SK-N-SH treated with all-trans-retinoic acid at 6 μM for 48 hours (cell line): ENCODE measurements at regions not wholly inside any gene's neighbourhood (a gene's known extent, or its start where the extent isn't known, plus 50 kb on each side); places are given as distances from the start of the nearest gene placed in this dataset.

Experiments used
- ATAC-seq: fragments of 200-7000 bp; cut with Tn5 transposase; 3 replicates; pipeline ENCODE4 v1.9.1; 2020; ENCODE audit warnings: mild to moderate bottlenecking, moderate library complexity
- ARNTL ChIP-seq: fragments of 450-650 bp; formaldehyde crosslinking; IDR thresholded peaks from 2 replicates; pipeline ENCODE4 v1.5.0; 2020; ENCODE audit warnings: low read depth, mild to moderate bottlenecking, moderate library complexity, borderline replicate concordance
- BACH2 ChIP-seq: fragments of 250-450 bp; sonication (Bioruptor Pico); IDR thresholded peaks from 2 replicates; pipeline ENCODE4 v1.9.0; 2021; ENCODE audit warnings: mild to moderate bottlenecking, borderline replicate concordance
- ESRRG ChIP-seq: fragments of 250-450 bp; sonication (Bioruptor Pico); IDR thresholded peaks from 2 replicates; pipeline ENCODE4 v1.6.1; 2021; ENCODE audit warnings: mild to moderate bottlenecking
- GLIS3 ChIP-seq: fragments of 250-450 bp; sonication (Bioruptor Pico); IDR thresholded peaks from 2 replicates; pipeline ENCODE4 v1.5.0; 2020; ENCODE audit warnings: mild to moderate bottlenecking, moderate library complexity
- ISL1 ChIP-seq: fragments of 250-450 bp; sonication (Bioruptor Pico); IDR thresholded peaks from 2 replicates; pipeline ENCODE4 v2.1.2; 2022; ENCODE audit warnings: mild to moderate bottlenecking, moderate library complexity
- OSR1 ChIP-seq: fragments of 250-450 bp; sonication (Bioruptor Pico); IDR thresholded peaks from 2 replicates; pipeline ENCODE4 v1.8.0; 2022; ENCODE audit warnings: moderate library complexity, mild to moderate bottlenecking, inconsistent platforms
- PPARA ChIP-seq: fragments of 250-450 bp; sonication (Bioruptor Pico); IDR thresholded peaks from 2 replicates; pipeline ENCODE4 v1.5.0; 2020; ENCODE audit warnings: mild to moderate bottlenecking, borderline replicate concordance
- TCF4 ChIP-seq: fragments of 250-450 bp; sonication (Bioruptor Pico); IDR thresholded peaks from 2 replicates; pipeline ENCODE4 v1.8.0; 2021; ENCODE audit warnings: mild to moderate bottlenecking, moderate library complexity, borderline replicate concordance
- TOX ChIP-seq: fragments of 250-450 bp; sonication (Bioruptor Pico); IDR thresholded peaks from 2 replicates; pipeline ENCODE4 v1.8.0; 2021; ENCODE audit warnings: mild to moderate bottlenecking, moderate library complexity, borderline replicate concordance
- TSHZ2 ChIP-seq: fragments of 250-450 bp; sonication (Bioruptor Pico); IDR thresholded peaks from 2 replicates; pipeline ENCODE4 v1.5.0; 2020; ENCODE audit warnings: mild to moderate bottlenecking, moderate library complexity
- ZC3H10 ChIP-seq: fragments of 250-450 bp; sonication (Bioruptor Pico); IDR thresholded peaks from 2 replicates; pipeline ENCODE4 v1.5.1; 2021; ENCODE audit warnings: mild to moderate bottlenecking, moderate library complexity
- ZFP3 ChIP-seq: fragments of 250-450 bp; sonication (Bioruptor Pico); IDR thresholded peaks from 2 replicates; pipeline ENCODE4 v1.5.0; 2020; ENCODE audit warnings: mild to moderate bottlenecking, moderate library complexity
- ZNF565 ChIP-seq: fragments of 450-650 bp; formaldehyde crosslinking; conservative IDR thresholded peaks from 2 replicates; pipeline ENCODE4 v1.5.0; 2020; ENCODE audit warnings: low read depth, mild to moderate bottlenecking, moderate library complexity
- TF ChIP-seq, protein P1 (sequence below): fragments of 250-450 bp; sonication (Bioruptor Pico); IDR thresholded peaks from 2 replicates; pipeline ENCODE4 v1.8.0; 2020; ENCODE audit warnings: mild to moderate bottlenecking, moderate library complexity, borderline replicate concordance
- TF ChIP-seq, protein P2 (sequence below): fragments of 250-450 bp; sonication (Bioruptor Pico); IDR thresholded peaks from 2 replicates; pipeline ENCODE4 v1.5.1; 2021; ENCODE audit warnings: mild to moderate bottlenecking, moderate library complexity
- TF ChIP-seq, protein P3 (sequence below): fragments of 250-450 bp; sonication (Bioruptor Pico); IDR thresholded peaks from 2 replicates; pipeline ENCODE4 v1.5.1; 2020; ENCODE audit warnings: low read depth, mild to moderate bottlenecking, moderate library complexity

GRCh38 chr13:76720416-76720815, 165.8 kb downstream of the KCTD12 start:
- ATAC-seq = no peak
- TF ChIP-seq ESRRG (CRISPR knock-in tag) = no peak
- no peak for TF ChIP-seq BACH2
- TF ChIP-seq TOX (CRISPR knock-in tag) = no peak
- no peak for TF ChIP-seq ZNF565 (CRISPR knock-in tag)
- no peak for TF ChIP-seq TSHZ2 (CRISPR knock-in tag)
- TF ChIP-seq ZFP3 (CRISPR knock-in tag) = no peak
- TF ChIP-seq OSR1 = no peak
- no peak for TF ChIP-seq GLIS3 (CRISPR knock-in tag)
- TF ChIP-seq ARNTL (CRISPR knock-in tag) = no peak
- TF ChIP-seq, protein P1, sequence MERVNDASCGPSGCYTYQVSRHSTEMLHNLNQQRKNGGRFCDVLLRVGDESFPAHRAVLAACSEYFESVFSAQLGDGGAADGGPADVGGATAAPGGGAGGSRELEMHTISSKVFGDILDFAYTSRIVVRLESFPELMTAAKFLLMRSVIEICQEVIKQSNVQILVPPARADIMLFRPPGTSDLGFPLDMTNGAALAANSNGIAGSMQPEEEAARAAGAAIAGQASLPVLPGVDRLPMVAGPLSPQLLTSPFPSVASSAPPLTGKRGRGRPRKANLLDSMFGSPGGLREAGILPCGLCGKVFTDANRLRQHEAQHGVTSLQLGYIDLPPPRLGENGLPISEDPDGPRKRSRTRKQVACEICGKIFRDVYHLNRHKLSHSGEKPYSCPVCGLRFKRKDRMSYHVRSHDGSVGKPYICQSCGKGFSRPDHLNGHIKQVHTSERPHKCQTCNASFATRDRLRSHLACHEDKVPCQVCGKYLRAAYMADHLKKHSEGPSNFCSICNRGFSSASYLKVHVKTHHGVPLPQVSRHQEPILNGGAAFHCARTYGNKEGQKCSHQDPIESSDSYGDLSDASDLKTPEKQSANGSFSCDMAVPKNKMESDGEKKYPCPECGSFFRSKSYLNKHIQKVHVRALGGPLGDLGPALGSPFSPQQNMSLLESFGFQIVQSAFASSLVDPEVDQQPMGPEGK (CRISPR knock-in tag) = no peak

GRCh38 chr13:76719955-76720354, 166.2 kb downstream of the KCTD12 start:
- ATAC-seq = no peak
- TF ChIP-seq, protein P2, sequence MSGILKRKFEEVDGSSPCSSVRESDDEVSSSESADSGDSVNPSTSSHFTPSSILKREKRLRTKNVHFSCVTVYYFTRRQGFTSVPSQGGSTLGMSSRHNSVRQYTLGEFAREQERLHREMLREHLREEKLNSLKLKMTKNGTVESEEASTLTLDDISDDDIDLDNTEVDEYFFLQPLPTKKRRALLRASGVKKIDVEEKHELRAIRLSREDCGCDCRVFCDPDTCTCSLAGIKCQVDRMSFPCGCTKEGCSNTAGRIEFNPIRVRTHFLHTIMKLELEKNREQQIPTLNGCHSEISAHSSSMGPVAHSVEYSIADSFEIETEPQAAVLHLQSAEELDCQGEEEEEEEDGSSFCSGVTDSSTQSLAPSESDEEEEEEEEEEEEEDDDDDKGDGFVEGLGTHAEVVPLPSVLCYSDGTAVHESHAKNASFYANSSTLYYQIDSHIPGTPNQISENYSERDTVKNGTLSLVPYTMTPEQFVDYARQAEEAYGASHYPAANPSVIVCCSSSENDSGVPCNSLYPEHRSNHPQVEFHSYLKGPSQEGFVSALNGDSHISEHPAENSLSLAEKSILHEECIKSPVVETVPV (CRISPR knock-in tag) = no peak
- TF ChIP-seq TSHZ2 (CRISPR knock-in tag) (no peak), ZFP3 (CRISPR knock-in tag) (no peak), ESRRG (CRISPR knock-in tag) (no peak)

- TF ChIP-seq, protein P3, sequence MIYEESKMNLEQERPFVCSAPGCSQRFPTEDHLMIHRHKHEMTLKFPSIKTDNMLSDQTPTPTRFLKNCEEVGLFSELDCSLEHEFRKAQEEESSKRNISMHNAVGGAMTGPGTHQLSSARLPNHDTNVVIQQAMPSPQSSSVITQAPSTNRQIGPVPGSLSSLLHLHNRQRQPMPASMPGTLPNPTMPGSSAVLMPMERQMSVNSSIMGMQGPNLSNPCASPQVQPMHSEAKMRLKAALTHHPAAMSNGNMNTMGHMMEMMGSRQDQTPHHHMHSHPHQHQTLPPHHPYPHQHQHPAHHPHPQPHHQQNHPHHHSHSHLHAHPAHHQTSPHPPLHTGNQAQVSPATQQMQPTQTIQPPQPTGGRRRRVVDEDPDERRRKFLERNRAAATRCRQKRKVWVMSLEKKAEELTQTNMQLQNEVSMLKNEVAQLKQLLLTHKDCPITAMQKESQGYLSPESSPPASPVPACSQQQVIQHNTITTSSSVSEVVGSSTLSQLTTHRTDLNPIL (CRISPR knock-in tag) = no peak
- TF ChIP-seq ISL1 (CRISPR knock-in tag) = peak; percentile 45; the same call in 1 of the 2 replicates
- peak; percentile 94 for ATAC-seq
These were observed 169.1 kb downstream of the KCTD12 start for GRCh38 chr13:76717092-76717491.

DNA sequence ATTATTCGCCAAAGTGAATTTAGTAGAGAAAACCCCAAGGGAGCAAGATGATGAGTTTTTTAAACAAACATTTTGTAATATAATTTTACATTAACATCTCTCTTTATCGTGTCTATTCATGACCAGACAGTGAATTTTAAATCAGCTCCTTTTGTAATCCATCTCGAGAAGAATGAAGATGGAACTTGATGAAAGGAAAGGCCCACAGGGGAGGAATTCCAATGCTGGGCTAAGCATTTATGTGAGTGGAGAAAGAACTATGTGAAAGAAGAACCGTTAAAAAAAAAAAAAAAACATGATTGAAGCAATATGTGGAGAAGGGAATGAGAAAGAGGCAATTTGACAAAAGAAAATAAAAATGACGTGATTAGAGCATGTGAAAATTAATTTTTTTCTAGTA, 170.6 kb downstream of the KCTD12 start:
- no peak for ATAC-seq
- no peak for TF ChIP-seq TOX (CRISPR knock-in tag)
- no peak for TF ChIP-seq ZC3H10
- TF ChIP-seq ISL1 (CRISPR knock-in tag) = no peak
- TF ChIP-seq TSHZ2 (CRISPR knock-in tag) = no peak
- no peak for TF ChIP-seq PPARA (CRISPR knock-in tag)
- TF ChIP-seq BACH2 = no peak
- TF ChIP-seq TCF4 (CRISPR knock-in tag) = no peak
